22Rv1 (cell line): ENCODE measurements at regions not wholly inside any gene's neighbourhood (a gene's known extent, or its start where the extent isn't known, plus 50 kb on each side); places are given as distances from the start of the nearest gene placed in this dataset.
"Not testable (repeated sequence)": the region's sequence is repeated elsewhere in the genome, so short reads cannot be mapped to it uniquely, and the experiment has no call there.

ENCODE experiments used
- H3K27ac ChIP-seq: fragments of 450-650 bp; 2 replicates; pipeline ENCODE4 v1.5.1; 2017
- CTCF ChIP-seq: fragments of 450-650 bp; IDR thresholded peaks from 2 replicates; pipeline ENCODE4 v1.5.1; 2017; ENCODE audit warnings: mild to moderate bottlenecking
- ZFX ChIP-seq: fragments of 450-650 bp; IDR thresholded peaks from 2 replicates; pipeline ENCODE4 v1.6.1; 2017; ENCODE audit warnings: antibody characterized with exemption, borderline replicate concordance

GRCh38 chr5:33136785-33137184, 304.0 kb upstream of the TARS1 start:
- TF ChIP-seq ZFX (no peak), CTCF (no peak)
- H3K27ac ChIP-seq: no peak overlapping the region

GRCh38 chr5:33138145-33138544, 302.6 kb upstream of the TARS1 start:
- not testable (repeated sequence) for H3K27ac ChIP-seq

- no peak for TF ChIP-seq CTCF
- no peak for TF ChIP-seq ZFX
- no peak overlapping the region for H3K27ac ChIP-seq
These were observed 297.2 kb upstream of the TARS1 start for GRCh38 chr5:33143405-33144123.

- no peak overlapping the region for H3K27ac ChIP-seq
These were observed 293.9 kb upstream of the TARS1 start for GRCh38 chr5:33146881-33147280.

GRCh38 chr5:33148076-33148513, 292.7 kb upstream of the TARS1 start:
- H3K27ac ChIP-seq: no peak overlapping the region
- no peak for TF ChIP-seq ZFX
- TF ChIP-seq CTCF: no peak

More at GRCh38 chr5:33146881-33147280, 293.9 kb upstream of the TARS1 start:
- TF ChIP-seq ZFX (no peak), CTCF (no peak)

- no peak overlapping the region for H3K27ac ChIP-seq
- TF ChIP-seq ZFX (no peak), CTCF (no peak)
These were observed 287.4 kb upstream of the TARS1 start for GRCh38 chr5:33153372-33153771.

GRCh38 chr5:33153831-33154230, 286.9 kb upstream of the TARS1 start:
- no peak overlapping the region for H3K27ac ChIP-seq
- TF ChIP-seq CTCF (no peak), ZFX (no peak)

- H3K27ac ChIP-seq: no peak overlapping the region
- TF ChIP-seq ZFX: no peak
- no peak for TF ChIP-seq CTCF
These were observed 279.9 kb upstream of the TARS1 start for GRCh38 chr5:33160871-33161270.
